DND-41 (cell line): ENCODE measurements at regions not wholly inside any gene's neighbourhood (a gene's known extent, or its start where the extent isn't known, plus 50 kb on each side); places are given as distances from the start of the nearest gene placed in this dataset.

Experiments used
- ATAC-seq: fragments of 200-7000 bp; cut with Tn5 transposase; 3 replicates; pipeline ENCODE4 v1.9.1; 2021; ENCODE audit warnings: low read depth; ENCODE audit not compliant: insufficient read depth
- DNase-seq: peaks from one replicate; pipeline ENCODE4 v3.0.0-alpha.2; 2020
- H2AFZ ChIP-seq: 2 replicates; pipeline ENCODE4 v1.6.0; 2012; ENCODE audit warnings: low read depth, low read length
- H3K27ac ChIP-seq: 2 replicates; pipeline ENCODE4 v1.5.1; 2012; ENCODE audit warnings: low read length, inconsistent platforms
- H3K27me3 ChIP-seq: fragments of 200-600 bp; sonication (generic); 2 replicates; pipeline ENCODE4 v1.6.0; 2012; ENCODE audit warnings: low read length, mild to moderate bottlenecking, inconsistent platforms; ENCODE audit not compliant: insufficient read depth, poor library complexity
- H3K36me3 ChIP-seq: 2 replicates; pipeline ENCODE4 v1.5.1; 2012; ENCODE audit warnings: low read length, inconsistent platforms; ENCODE audit not compliant: insufficient read depth
- H3K4me1 ChIP-seq: 2 replicates; pipeline ENCODE4 v1.5.1; 2012; ENCODE audit warnings: mild to moderate bottlenecking, low read length; ENCODE audit not compliant: insufficient read depth
- H3K4me2 ChIP-seq: 2 replicates; pipeline ENCODE4 v1.6.0; 2012; ENCODE audit warnings: mild to moderate bottlenecking, moderate library complexity, low read length, inconsistent platforms; ENCODE audit not compliant: insufficient read depth
- H3K4me3 ChIP-seq, 2 experiments: fragments of 200-600 bp in 1 of 2; shearing (Covaris generic) in 1 of 2; 2 replicates each; pipeline ENCODE4 v1.5.1; 2012 to 2016; ENCODE audit warnings: inconsistent platforms in 2 of 2, low read length in 2 of 2, mild to moderate bottlenecking in 2 of 2, low read depth in 1 of 2, moderate library complexity in 1 of 2
- H3K79me2 ChIP-seq: 2 replicates; pipeline ENCODE4 v1.6.0; 2012; ENCODE audit warnings: low read length, inconsistent platforms; ENCODE audit not compliant: insufficient read depth
- H3K9ac ChIP-seq: 2 replicates; pipeline ENCODE4 v1.6.0; 2012; ENCODE audit warnings: low read depth, mild to moderate bottlenecking, inconsistent platforms, low read length, moderate library complexity
- H3K9me3 ChIP-seq: 2 replicates; pipeline ENCODE4 v1.5.1; 2012; ENCODE audit warnings: low read length, moderate library complexity, mild to moderate bottlenecking, inconsistent platforms; ENCODE audit not compliant: insufficient read depth, severe bottlenecking
- H4K20me1 ChIP-seq: 2 replicates; pipeline ENCODE4 v1.6.0; 2012; ENCODE audit warnings: low read length; ENCODE audit not compliant: insufficient read depth
- CTCF ChIP-seq: IDR thresholded peaks from 2 replicates; pipeline ENCODE4 v1.5.1; 2012; ENCODE audit warnings: borderline replicate concordance, low read length, moderate library complexity, mild to moderate bottlenecking; ENCODE audit not compliant: poor library complexity, severe bottlenecking; ENCODE audit errors: extremely low read depth
- EZH2 ChIP-seq: IDR thresholded peaks from 3 replicates; pipeline ENCODE4 v1.6.1; 2012; ENCODE audit warnings: borderline replicate concordance, low read depth, mild to moderate bottlenecking, moderate library complexity, low read length, inconsistent platforms; ENCODE audit not compliant: severe bottlenecking

DNA sequence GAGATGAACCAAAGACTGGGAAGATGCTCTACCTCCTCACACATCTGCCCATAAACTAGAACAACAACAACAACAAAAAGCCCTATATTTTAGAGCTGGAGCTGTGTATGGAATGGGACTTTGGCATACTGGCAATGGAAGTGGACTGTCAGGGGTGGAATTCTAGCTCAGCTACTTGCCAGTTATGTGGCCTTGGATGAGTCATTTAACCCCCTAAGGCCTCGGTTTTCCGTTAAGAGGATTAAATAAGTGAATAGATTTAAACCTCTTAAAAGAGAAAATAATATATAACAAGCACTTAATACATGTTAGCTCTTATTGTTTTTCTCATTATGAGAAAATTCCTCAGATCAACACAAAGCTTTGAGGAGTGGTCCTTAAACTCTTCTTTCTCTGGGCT lies 195.0 kb downstream of the KIF18A start:
- H3K4me2 ChIP-seq: no peak overlapping the region
- no peak overlapping the region for H3K4me3 ChIP-seq
- H3K27ac ChIP-seq: no peak overlapping the region
- no peaks in the 10 kb centered on the region for H3K27me3 ChIP-seq
- DNase-seq (no peak), ATAC-seq (no peak)
- H4K20me1 ChIP-seq: no peaks in the 10 kb centered on the region
- H3K4me1 ChIP-seq: no peaks in the 10 kb centered on the region
- no peaks in the 10 kb centered on the region for H3K79me2 ChIP-seq
- TF ChIP-seq EZH2: no peak
- no peaks in the 10 kb centered on the region for H3K36me3 ChIP-seq
- no peaks in the 10 kb centered on the region for H3K9me3 ChIP-seq
- H2AFZ ChIP-seq: no peak overlapping the region
- no peak overlapping the region for H3K9ac ChIP-seq

- ATAC-seq (no peak), DNase-seq (no peak)
- Histone ChIP-seq H3K4me2 (no peak overlapping the region), H3K4me1 (no peaks in the 10 kb centered on the region), H4K20me1 (no peaks in the 10 kb centered on the region), H3K79me2 (no peaks in the 10 kb centered on the region), H3K36me3 (no peaks in the 10 kb centered on the region), H3K4me3 (no peak overlapping the region), H3K27me3 (no peaks in the 10 kb centered on the region), H3K9ac (no peak overlapping the region), H3K9me3 (no peaks in the 10 kb centered on the region), H3K27ac (no peak overlapping the region), H2AFZ (no peak overlapping the region)
- TF ChIP-seq EZH2: no peak
- no peak for TF ChIP-seq CTCF
Observed at GRCh38 chr11:27910186-27910931, 197.6 kb downstream of the KIF18A start.

GRCh38 chr11:27909386-27909785 lies 198.6 kb downstream of the KIF18A start:
- ATAC-seq (no peak), DNase-seq (no peak)
- Histone ChIP-seq H3K27ac (no peak overlapping the region), H3K79me2 (no peaks in the 10 kb centered on the region), H3K4me2 (no peak overlapping the region), H3K27me3 (peaks cover 2% of the 10 kb centered on the region), H3K4me3 (no peak overlapping the region), H3K9me3 (no peaks in the 10 kb centered on the region), H3K9ac (no peak overlapping the region), H3K36me3 (no peaks in the 10 kb centered on the region), H3K4me1 (no peaks in the 10 kb centered on the region), H2AFZ (no peak overlapping the region), H4K20me1 (no peaks in the 10 kb centered on the region)
- TF ChIP-seq CTCF (no peak), EZH2 (no peak)

- Histone ChIP-seq H3K4me3 (no peak overlapping the region), H3K4me2 (no peak overlapping the region), H3K9ac (no peak overlapping the region), H3K27ac (no peak overlapping the region), H4K20me1 (no peaks in the 10 kb centered on the region), H3K36me3 (no peaks in the 10 kb centered on the region), H3K4me1 (no peaks in the 10 kb centered on the region), H3K27me3 (peaks cover 5% of the 10 kb centered on the region), H3K79me2 (no peaks in the 10 kb centered on the region), H3K9me3 (no peaks in the 10 kb centered on the region), H2AFZ (no peak overlapping the region)
- ATAC-seq: no peak
- no peak for DNase-seq
- TF ChIP-seq EZH2 (no peak), CTCF (no peak)
Observed at GRCh38 chr11:27908621-27909020, 199.3 kb downstream of the KIF18A start.
